HepG2 (cell line): ENCODE measurements at regions not wholly inside any gene's neighbourhood (a gene's known extent, or its start where the extent isn't known, plus 50 kb on each side); places are given as distances from the start of the nearest gene placed in this dataset.

ENCODE experiments used
- ATAC-seq: fragments of 200-7000 bp; cut with Tn5 transposase; 3 replicates; pipeline ENCODE4 v1.9.1; 2020; ENCODE audit warnings: mild to moderate bottlenecking, moderate library complexity
- BruUV-seq: library from RNA; stranded (reverse); fragments of 400-500 nt; replicated peaks from 2 replicates; lab custom pipeline; 2021; lab: Mats Ljungman, UMichigan
- CTCF ChIA-PET: fragments of 300-600 bp; formaldehyde crosslinking; extraction: SDS; loops from one replicate; lab custom pipeline; 2021; ENCODE audit warnings: low total read pairs, inconsistent platforms, low intra/inter-chr PET ratio; lab: Yijun Ruan, JAX
- POLR2A ChIA-PET: fragments of 350-600 bp; sonication (Branson Sonifier 250); formaldehyde crosslinking; loops from one replicate; lab custom pipeline; 2020; ENCODE audit warnings: antibody characterized with exemption, inconsistent platforms; lab: Yijun Ruan, JAX
- DNase-seq: peaks from one replicate; pipeline ENCODE4 v3.0.0-alpha.2; 2015; ENCODE audit warnings: low spot score
- FAIRE-seq: peaks from 3 replicates; lab custom pipeline; 2011; peaks lifted over from hg19 to GRCh38; lab: Jason Lieb, UNC
- H2AFZ ChIP-seq: one replicate; pipeline ENCODE4 v1.6.1; 2011; ENCODE audit warnings: low read length, inconsistent platforms
- H3K27ac ChIP-seq: fragments of 300-600 bp; 3 replicates; pipeline ENCODE4 v1.8.0; 2011; ENCODE audit warnings: mixed run types, mild to moderate bottlenecking, mixed read lengths, low read length, inconsistent platforms; ENCODE audit not compliant: insufficient read depth; ENCODE audit errors: extremely low read length
- H3K27me3 ChIP-seq, 2 experiments: fragments of 200-600 bp in 1 of 2; 2 replicates in 1 of 2; 3 replicates in 1 of 2; pipeline versions ENCODE4 v1.6.0 to v1.8.0; 2011; ENCODE audit warnings: low read length in 2 of 2, mild to moderate bottlenecking in 2 of 2, moderate library complexity in 2 of 2, inconsistent platforms in 1 of 2; ENCODE audit not compliant: insufficient read depth in 2 of 2, control insufficient read depth in 1 of 2
- H3K36me3 ChIP-seq, 2 experiments: fragments of 200-600 bp in 1 of 2; replicated peaks in 1 of 2; 2 replicates in 1 of 2; 3 replicates in 1 of 2; pipeline versions ENCODE4 v1.5.1 to v1.8.0; 2011; ENCODE audit warnings: low read length in 2 of 2, inconsistent platforms in 1 of 2; ENCODE audit not compliant: insufficient read depth in 2 of 2, control insufficient read depth in 1 of 2
- H3K4me1 ChIP-seq: 2 replicates; pipeline ENCODE4 v1.5.1; 2012; ENCODE audit warnings: low read length, inconsistent platforms; ENCODE audit not compliant: insufficient read depth
- H3K4me2 ChIP-seq: 2 replicates; pipeline ENCODE4 v1.6.0; 2011; ENCODE audit warnings: low read depth, low read length, inconsistent platforms
- H3K4me3 ChIP-seq, 3 experiments: fragments of 200-600 bp in 1 of 3; sonication (generic), shearing (Covaris generic) in 1 of 3; replicated peaks in 1 of 3; 2 replicates each; pipeline ENCODE4 v1.5.1; 2011 to 2016; ENCODE audit warnings: low read length in 3 of 3, inconsistent platforms in 2 of 3, low read depth in 2 of 3, mild to moderate bottlenecking in 2 of 3, control low read depth in 1 of 3, mixed read lengths in 1 of 3; ENCODE audit not compliant: insufficient read depth in 1 of 3
- H3K79me2 ChIP-seq: one replicate; pipeline ENCODE4 v1.6.1; 2011; ENCODE audit warnings: low read length, inconsistent platforms; ENCODE audit not compliant: insufficient read depth
- H3K9ac ChIP-seq: 2 replicates; pipeline ENCODE4 v1.6.0; 2011; ENCODE audit warnings: mild to moderate bottlenecking, low read depth, low read length, inconsistent platforms; ENCODE audit not compliant: insufficient read depth
- H3K9me3 ChIP-seq: 2 replicates; pipeline ENCODE4 v1.5.1; 2012; ENCODE audit warnings: mild to moderate bottlenecking, low read length
- H4K20me1 ChIP-seq: 2 replicates; pipeline ENCODE4 v1.6.0; 2011; ENCODE audit warnings: inconsistent platforms, mild to moderate bottlenecking, low read length, moderate library complexity; ENCODE audit not compliant: insufficient read depth
- FOXA3 ChIP-seq: IDR thresholded peaks from 2 replicates; pipeline ENCODE4 v1.6.1; 2016; ENCODE audit warnings: missing genetic modification reagents, missing compliant biosample characterization
- GTF3A ChIP-seq: sonication (generic); formaldehyde crosslinking; conservative IDR thresholded peaks from 2 replicates; pipeline ENCODE4 v1.4.0; 2020; ENCODE audit warnings: mild to moderate bottlenecking, missing genetic modification reagents
- HIVEP1 ChIP-seq: sonication (generic); formaldehyde crosslinking; IDR thresholded peaks from 2 replicates; pipeline ENCODE4 v1.4.0; 2020; ENCODE audit warnings: mild to moderate bottlenecking, missing genetic modification reagents
- HNRNPUL1 ChIP-seq: fragments of 200-400 bp; formaldehyde crosslinking; IDR thresholded peaks from 2 replicates; pipeline ENCODE4 v1.6.1; 2017; ENCODE audit warnings: low read depth, mild to moderate bottlenecking, low read length, moderate library complexity
- NFATC3 ChIP-seq: sonication (generic); formaldehyde crosslinking; IDR thresholded peaks from 2 replicates; pipeline ENCODE4 v1.5.1; 2020; ENCODE audit warnings: mild to moderate bottlenecking, missing genetic modification reagents
- NFIC ChIP-seq: IDR thresholded peaks from 2 replicates; pipeline ENCODE4 v1.6.1; 2012; ENCODE audit warnings: mild to moderate bottlenecking, low read length, inconsistent platforms
- SMAD3 ChIP-seq: sonication (generic); formaldehyde crosslinking; IDR thresholded peaks from 2 replicates; pipeline ENCODE4 v1.4.0; 2020; ENCODE audit warnings: missing genetic modification reagents
- ZBTB46 ChIP-seq: sonication (generic); formaldehyde crosslinking; IDR thresholded peaks from 2 replicates; pipeline ENCODE4 v1.4.0; 2020; ENCODE audit warnings: mild to moderate bottlenecking, missing genetic modification reagents, borderline replicate concordance
- ZNF260 ChIP-seq: sonication (generic); formaldehyde crosslinking; IDR thresholded peaks from 2 replicates; pipeline ENCODE4 v1.4.0; 2020; ENCODE audit warnings: missing genetic modification reagents, low read depth, mild to moderate bottlenecking, borderline replicate concordance
- ZNF616 ChIP-seq: sonication (generic); formaldehyde crosslinking; IDR thresholded peaks from 2 replicates; pipeline ENCODE4 v1.5.0; 2020; ENCODE audit warnings: low read depth, mild to moderate bottlenecking, missing genetic modification reagents
- ZNF646 ChIP-seq: sonication (generic); formaldehyde crosslinking; IDR thresholded peaks from 2 replicates; pipeline ENCODE4 v1.9.0; 2021; ENCODE audit warnings: mild to moderate bottlenecking, missing genetic modification reagents
- ZNF891 ChIP-seq: sonication (generic); formaldehyde crosslinking; IDR thresholded peaks from 2 replicates; pipeline ENCODE4 v1.5.0; 2020; ENCODE audit warnings: mild to moderate bottlenecking, missing genetic modification reagents
- WGBS: methylation state at CpG from one replicate; pipeline ENCODE4 v1.1.6; 2017; ENCODE audit warnings: low lambda C conversion rate; 5-methylcytosine and 5-hydroxymethylcytosine counted together
- in situ Hi-C: cut with HindIII; loops from 2 replicates; pipeline ENCODE4 v1.10.0; 2017; ENCODE audit warnings: low pct_unique_long_range_greater_than_20kb; ENCODE audit not compliant: extremely low pct_ligation_motif_present
- intact Hi-C: fragments of 100-400 bp; cut with micrococcal nuclease; formaldehyde crosslinking; loops from one replicate; pipeline ENCODE4 v1.10.0; 2022; ENCODE audit not compliant: unreplicated experiment
- TF ChIP-seq, protein P1 (sequence below): sonication (generic); formaldehyde crosslinking; IDR thresholded peaks from 2 replicates; pipeline ENCODE4 v1.9.0; 2022; ENCODE audit warnings: missing genetic modification reagents, mild to moderate bottlenecking, borderline replicate concordance

- TF ChIP-seq ZNF646 (no peak), NFATC3 (CRISPR knock-in tag) (no peak), HIVEP1 (CRISPR knock-in tag) (no peak)
- TF ChIP-seq, all 625 proteins: peak for 0
These were observed 70.8 kb downstream of the ZNF648 start (continued) for GRCh38 chr1:181990728-181991127.

DNA sequence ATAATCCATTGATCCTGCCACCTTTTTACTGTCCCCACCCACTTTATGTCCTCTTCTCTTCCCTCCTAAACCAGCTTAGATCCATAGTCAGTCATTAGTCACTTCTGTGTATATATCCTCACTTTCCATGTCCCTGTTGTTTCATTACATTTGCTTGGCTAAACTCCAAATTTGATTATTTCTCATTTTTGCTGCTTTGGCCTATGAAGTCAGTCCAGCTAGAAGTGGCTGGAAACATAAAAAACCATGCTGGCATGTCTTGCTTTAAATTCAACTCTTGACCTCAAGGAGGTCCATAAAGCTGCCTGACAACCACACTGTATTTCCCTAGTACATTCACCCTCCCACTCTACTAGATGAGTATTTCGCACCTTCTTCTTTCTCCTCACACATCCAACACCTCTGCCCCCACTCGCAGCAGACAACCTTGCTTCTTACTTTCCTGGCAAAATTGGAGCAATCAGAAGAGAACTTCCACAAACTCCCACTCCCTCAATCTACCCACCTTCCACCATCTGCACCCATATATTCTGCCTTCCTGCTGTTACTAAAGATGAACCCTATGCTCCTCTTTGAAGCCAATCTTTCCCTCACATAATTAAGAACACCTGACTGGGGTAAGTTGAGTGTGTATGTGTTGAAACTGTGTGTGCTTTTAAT, 72.1 kb downstream of the ZNF648 start:
- FAIRE-seq = no peak

More for the DNA sequence above, 72.1 kb downstream of the ZNF648 start:
- H3K4me2 ChIP-seq = no peak overlapping the region
- POLR2A ChIA-PET = no interaction called here
- H2AFZ ChIP-seq = no peak overlapping the region
- DNase-seq = no peak
- CTCF ChIA-PET = no interaction called here
- no peaks in the 10 kb centered on the region for H4K20me1 ChIP-seq
- no TSS peak for BruUV-seq
- intact Hi-C loops = no loop called here
- no peak for TF ChIP-seq FOXA3
- TF ChIP-seq NFIC = no peak
- no peak for TF ChIP-seq ZNF616 (CRISPR knock-in tag)
- TF ChIP-seq ZNF260 = no peak
- no peak for TF ChIP-seq SMAD3
- TF ChIP-seq HNRNPUL1 = no peak
- TF ChIP-seq ZBTB46 (CRISPR knock-in tag) = no peak
- TF ChIP-seq, protein P1, sequence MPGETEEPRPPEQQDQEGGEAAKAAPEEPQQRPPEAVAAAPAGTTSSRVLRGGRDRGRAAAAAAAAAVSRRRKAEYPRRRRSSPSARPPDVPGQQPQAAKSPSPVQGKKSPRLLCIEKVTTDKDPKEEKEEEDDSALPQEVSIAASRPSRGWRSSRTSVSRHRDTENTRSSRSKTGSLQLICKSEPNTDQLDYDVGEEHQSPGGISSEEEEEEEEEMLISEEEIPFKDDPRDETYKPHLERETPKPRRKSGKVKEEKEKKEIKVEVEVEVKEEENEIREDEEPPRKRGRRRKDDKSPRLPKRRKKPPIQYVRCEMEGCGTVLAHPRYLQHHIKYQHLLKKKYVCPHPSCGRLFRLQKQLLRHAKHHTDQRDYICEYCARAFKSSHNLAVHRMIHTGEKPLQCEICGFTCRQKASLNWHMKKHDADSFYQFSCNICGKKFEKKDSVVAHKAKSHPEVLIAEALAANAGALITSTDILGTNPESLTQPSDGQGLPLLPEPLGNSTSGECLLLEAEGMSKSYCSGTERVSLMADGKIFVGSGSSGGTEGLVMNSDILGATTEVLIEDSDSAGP = no peak
- TF ChIP-seq GTF3A (CRISPR knock-in tag) = no peak
- TF ChIP-seq ZNF891 (CRISPR knock-in tag) = no peak
- no peaks in the 10 kb centered on the region for H3K9me3 ChIP-seq
- H3K4me1 ChIP-seq = no peaks in the 10 kb centered on the region
- no peak overlapping the region for H3K9ac ChIP-seq
- no peaks in the 10 kb centered on the region for H3K36me3 ChIP-seq
- 15% methylated on average over 2 of the region's 2 CpGs for WGBS
- no peak for ATAC-seq
- in situ Hi-C loops = no loop called here
- peaks cover 1 to 12% of the 10 kb centered on the region in 2 experiments; a peak in 2 of 5 replicates for H3K27me3 ChIP-seq
- H3K79me2 ChIP-seq = no peaks in the 10 kb centered on the region
- H3K4me3 ChIP-seq = no peak overlapping the region
- H3K27ac ChIP-seq = no peak overlapping the region
